ENCODE measurements at regions not wholly inside any gene's neighbourhood (a gene's known extent, or its start where the extent isn't known, plus 50 kb on each side); places are given as distances from the start of the nearest gene placed in this dataset.

DNA sequence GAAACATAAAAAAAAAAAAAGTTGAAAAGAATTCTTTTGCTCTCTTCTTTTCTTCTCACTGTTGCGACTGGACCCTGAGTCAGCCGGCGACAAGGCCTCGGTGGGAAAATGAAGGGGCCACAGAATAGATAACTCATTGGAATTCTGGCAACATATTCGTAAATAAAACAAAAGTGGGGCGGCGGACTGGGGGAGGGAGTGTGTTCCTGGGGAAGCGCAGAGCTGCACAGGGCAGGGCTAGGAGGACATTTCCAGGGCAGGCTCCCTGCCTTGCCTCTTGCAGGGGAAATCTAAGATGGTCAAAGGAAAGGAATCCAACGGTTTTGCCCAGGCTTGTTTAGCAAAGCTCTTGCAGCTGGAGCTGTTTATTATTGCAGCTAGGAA is 1042.8 kb upstream of the NR2F2 start:
- H3K4me3 ChIP-seq (ENCODE audit: low read depth in 1 of 2, low read length in 2 of 2), result no peak overlapping the region
- no peaks in the 10 kb centered on the region for H3K4me1 ChIP-seq (ENCODE audit: insufficient read depth, low read length)
- H3K27ac ChIP-seq (ENCODE audit: low read depth, low read length), result no peak overlapping the region

DNA sequence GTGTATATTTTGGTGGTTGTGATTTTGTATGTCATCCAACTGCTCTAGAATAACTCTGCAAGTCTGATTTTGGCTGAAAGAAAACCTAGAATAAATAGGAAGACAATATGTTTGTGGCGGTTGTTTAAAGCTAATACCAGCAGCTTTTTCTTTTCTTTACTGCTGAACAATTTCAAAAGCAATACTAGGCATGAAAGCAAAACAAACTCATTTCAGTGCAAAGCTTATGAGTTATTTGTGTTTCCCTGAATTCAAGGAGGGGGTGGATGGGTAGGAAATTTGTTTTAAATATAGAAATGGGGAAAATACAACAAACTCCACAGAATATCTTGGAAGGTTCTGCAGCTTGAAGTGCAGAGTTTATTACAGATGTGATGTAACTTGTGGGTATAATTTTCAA is 1041.9 kb upstream of the NR2F2 start:
- H3K36me3 ChIP-seq (ENCODE audit: insufficient read depth, low read length), result no peaks in the 10 kb centered on the region
- H3K9me3 ChIP-seq (ENCODE audit: low read length), result no peaks in the 10 kb centered on the region
- no peak overlapping the region for H3K27ac ChIP-seq (ENCODE audit: low read depth, low read length)
- H3K27me3 ChIP-seq (ENCODE audit: control insufficient read depth in 1 of 2, insufficient read depth in 2 of 2, low read length in 2 of 2), result no peaks in the 10 kb centered on the region
- no peak overlapping the region for H3K9ac ChIP-seq (ENCODE audit: low read length)
- no peak overlapping the region for H3K4me3 ChIP-seq (ENCODE audit: low read depth in 1 of 2, low read length in 2 of 2)
- no peaks in the 10 kb centered on the region for H3K4me1 ChIP-seq (ENCODE audit: insufficient read depth, low read length)

More for the DNA sequence above, 1042.8 kb upstream of the NR2F2 start:
- Histone ChIP-seq H3K9ac (ENCODE audit: low read length) (no peak overlapping the region), H3K9me3 (ENCODE audit: low read length) (no peaks in the 10 kb centered on the region), H3K27me3 (ENCODE audit: control insufficient read depth in 1 of 2, insufficient read depth in 2 of 2, low read length in 2 of 2) (no peaks in the 10 kb centered on the region), H3K36me3 (ENCODE audit: insufficient read depth, low read length) (no peaks in the 10 kb centered on the region)

DNA sequence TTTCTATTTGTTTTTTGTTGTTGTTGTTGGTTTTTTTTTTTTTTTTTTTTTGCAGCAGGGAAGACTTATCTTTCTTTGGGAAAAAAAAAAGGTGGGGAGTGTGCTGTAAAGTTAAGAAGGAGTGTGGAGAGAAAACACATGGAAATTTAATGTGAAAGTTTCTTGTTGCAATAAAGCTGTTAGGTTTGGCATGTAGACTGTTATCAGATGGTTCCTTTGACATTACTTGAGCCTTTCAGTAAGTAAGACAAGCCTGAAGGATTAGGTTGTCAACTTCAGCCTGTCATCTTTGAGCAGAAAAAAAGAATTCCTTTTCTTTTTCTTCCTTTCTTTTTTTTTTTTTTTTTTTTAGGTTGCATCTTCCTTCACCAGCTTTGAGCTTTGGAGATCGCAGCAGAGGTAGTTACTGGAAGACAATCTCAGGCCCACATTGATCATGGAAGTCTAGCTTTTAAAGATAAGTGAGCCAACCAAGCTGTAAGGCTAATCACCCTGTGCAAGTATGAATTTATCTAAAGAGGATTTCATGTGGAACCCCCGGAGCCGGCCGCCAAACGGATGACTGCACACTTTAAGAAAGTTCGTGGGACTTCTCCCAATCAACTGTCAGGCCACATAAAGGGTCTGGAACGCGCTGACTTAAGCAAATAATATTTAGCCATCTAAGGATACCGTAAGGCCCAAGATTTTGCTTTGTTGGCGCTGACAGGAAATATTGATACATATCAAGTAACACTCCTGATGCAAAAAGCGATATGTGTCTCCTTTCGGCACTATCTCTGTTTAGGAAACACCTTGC is 1040.1 kb upstream of the NR2F2 start:
- H3K4me1 ChIP-seq (ENCODE audit: insufficient read depth, low read length), result no peaks in the 10 kb centered on the region
- no peaks in the 10 kb centered on the region for H3K36me3 ChIP-seq (ENCODE audit: insufficient read depth, low read length)
- H3K27me3 ChIP-seq (ENCODE audit: control insufficient read depth in 1 of 2, insufficient read depth in 2 of 2, low read length in 2 of 2), result no peaks in the 10 kb centered on the region
- H3K9ac ChIP-seq (ENCODE audit: low read length), result no peak overlapping the region
- H3K27ac ChIP-seq (ENCODE audit: low read depth, low read length), result no peak overlapping the region
- H3K4me3 ChIP-seq (ENCODE audit: low read depth in 1 of 2, low read length in 2 of 2), result no peak overlapping the region
- H3K9me3 ChIP-seq (ENCODE audit: low read length), result no peaks in the 10 kb centered on the region

GRCh38 chr15:95291898-95292472 is 1038.5 kb upstream of the NR2F2 start:
- Histone ChIP-seq H3K27ac (ENCODE audit: low read depth, low read length) (no peak overlapping the region), H3K36me3 (ENCODE audit: insufficient read depth, low read length) (no peaks in the 10 kb centered on the region), H3K27me3 (ENCODE audit: control insufficient read depth in 1 of 2, insufficient read depth in 2 of 2, low read length in 2 of 2) (no peaks in the 10 kb centered on the region), H3K4me1 (ENCODE audit: insufficient read depth, low read length) (peaks cover 14% of the 10 kb centered on the region), H3K4me3 (ENCODE audit: low read depth in 1 of 2, low read length in 2 of 2) (no peak overlapping the region), H3K9ac (ENCODE audit: low read length) (no peak overlapping the region), H3K9me3 (ENCODE audit: low read length) (no peaks in the 10 kb centered on the region)

DNA sequence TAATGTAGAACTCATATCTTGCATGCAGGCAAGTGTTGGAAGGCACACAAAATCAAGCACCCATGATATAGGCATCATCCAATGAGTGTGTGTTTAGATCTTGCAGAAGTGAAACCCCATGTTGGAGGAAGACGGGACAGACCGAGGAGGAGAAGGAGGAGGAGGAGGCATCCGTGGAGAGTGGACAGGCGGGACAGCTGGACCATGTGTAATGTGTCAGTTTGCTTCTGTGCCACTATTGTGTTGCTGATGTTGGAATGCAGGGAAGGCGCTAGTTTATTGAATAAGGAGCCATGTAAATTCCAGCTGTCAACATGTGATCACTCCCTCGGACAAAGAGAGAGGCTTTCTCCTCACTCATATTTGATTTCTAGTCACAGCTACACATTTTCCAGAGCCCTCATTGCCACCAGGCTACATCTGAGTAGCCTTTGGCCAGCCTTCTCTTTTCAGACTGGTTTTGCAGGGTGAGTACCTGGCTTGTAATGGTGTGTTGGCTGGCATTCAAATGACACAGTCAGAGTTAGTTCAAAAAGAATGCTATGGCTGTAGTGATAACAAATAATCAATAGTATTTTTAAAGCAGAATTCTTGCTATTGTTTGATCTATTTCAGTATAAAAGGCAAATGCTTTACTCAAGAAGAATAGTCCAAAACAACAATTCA is 1037.6 kb upstream of the NR2F2 start:
- Histone ChIP-seq H3K27me3 (ENCODE audit: control insufficient read depth in 1 of 2, insufficient read depth in 2 of 2, low read length in 2 of 2) (no peaks in the 10 kb centered on the region), H3K4me1 (ENCODE audit: insufficient read depth, low read length) (peaks cover 14% of the 10 kb centered on the region), H3K36me3 (ENCODE audit: insufficient read depth, low read length) (no peaks in the 10 kb centered on the region), H3K4me3 (ENCODE audit: low read depth in 1 of 2, low read length in 2 of 2) (no peak overlapping the region), H3K9me3 (ENCODE audit: low read length) (no peaks in the 10 kb centered on the region), H3K27ac (ENCODE audit: low read depth, low read length) (no peak overlapping the region), H3K9ac (ENCODE audit: low read length) (no peak overlapping the region)

GRCh38 chr15:95293456-95294031 is 1037.0 kb upstream of the NR2F2 start:
- Histone ChIP-seq H3K4me3 (ENCODE audit: low read depth in 1 of 2, low read length in 2 of 2) (no peak overlapping the region), H3K27ac (ENCODE audit: low read depth, low read length) (no peak overlapping the region), H3K9ac (ENCODE audit: low read length) (no peak overlapping the region), H3K27me3 (ENCODE audit: control insufficient read depth in 1 of 2, insufficient read depth in 2 of 2, low read length in 2 of 2) (no peaks in the 10 kb centered on the region), H3K36me3 (ENCODE audit: insufficient read depth, low read length) (no peaks in the 10 kb centered on the region), H3K4me1 (ENCODE audit: insufficient read depth, low read length) (peaks cover 14% of the 10 kb centered on the region), H3K9me3 (ENCODE audit: low read length) (no peaks in the 10 kb centered on the region)

GRCh38 chr15:95295363-95295762 is 1035.1 kb upstream of the NR2F2 start:
- Histone ChIP-seq H3K27ac (ENCODE audit: low read depth, low read length) (no peak overlapping the region), H3K4me1 (ENCODE audit: insufficient read depth, low read length) (peaks cover 14% of the 10 kb centered on the region), H3K4me3 (ENCODE audit: low read depth in 1 of 2, low read length in 2 of 2) (no peak overlapping the region), H3K36me3 (ENCODE audit: insufficient read depth, low read length) (no peaks in the 10 kb centered on the region), H3K27me3 (ENCODE audit: control insufficient read depth in 1 of 2, insufficient read depth in 2 of 2, low read length in 2 of 2) (no peaks in the 10 kb centered on the region), H3K9me3 (ENCODE audit: low read length) (no peaks in the 10 kb centered on the region), H3K9ac (ENCODE audit: low read length) (no peak overlapping the region)

GRCh38 chr15:95295896-95296625 is 1034.4 kb upstream of the NR2F2 start:
- H3K27ac ChIP-seq (ENCODE audit: low read depth, low read length), result no peak overlapping the region

DNA sequence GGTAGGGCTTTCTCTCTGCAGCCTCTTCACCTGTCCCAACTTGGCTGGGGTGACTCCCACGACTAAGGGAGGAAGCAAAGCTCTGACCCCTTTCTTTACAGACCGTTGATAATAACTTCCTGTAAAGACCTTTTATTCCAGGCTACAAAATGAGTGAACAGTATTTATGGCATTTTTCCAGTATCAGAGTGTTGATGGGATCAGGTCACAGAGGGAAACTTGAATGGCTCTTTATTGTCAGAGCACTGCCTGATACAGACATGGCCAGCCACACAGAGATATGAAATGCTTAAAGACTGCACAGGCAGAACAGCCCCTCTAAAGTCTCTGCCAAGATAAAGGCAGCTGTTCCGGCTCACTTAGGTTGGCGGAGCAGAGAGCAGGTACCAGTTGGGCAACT is 1033.9 kb upstream of the NR2F2 start:
- Histone ChIP-seq H3K27me3 (ENCODE audit: control insufficient read depth in 1 of 2, insufficient read depth in 2 of 2, low read length in 2 of 2) (no peaks in the 10 kb centered on the region), H3K4me3 (ENCODE audit: low read depth in 1 of 2, low read length in 2 of 2) (no peak overlapping the region), H3K27ac (ENCODE audit: low read depth, low read length) (no peak overlapping the region), H3K4me1 (ENCODE audit: insufficient read depth, low read length) (peaks cover 14% of the 10 kb centered on the region), H3K9ac (ENCODE audit: low read length) (no peak overlapping the region), H3K9me3 (ENCODE audit: low read length) (no peaks in the 10 kb centered on the region), H3K36me3 (ENCODE audit: insufficient read depth, low read length) (no peaks in the 10 kb centered on the region)

More at GRCh38 chr15:95295896-95296625, 1034.4 kb upstream of the NR2F2 start:
- Histone ChIP-seq H3K36me3 (ENCODE audit: insufficient read depth, low read length) (no peaks in the 10 kb centered on the region), H3K9ac (ENCODE audit: low read length) (no peak overlapping the region), H3K4me3 (ENCODE audit: low read depth in 1 of 2, low read length in 2 of 2) (peak overlapping the region in 1 of 2 donors; percentile 8), H3K27me3 (ENCODE audit: control insufficient read depth in 1 of 2, insufficient read depth in 2 of 2, low read length in 2 of 2) (no peaks in the 10 kb centered on the region), H3K9me3 (ENCODE audit: low read length) (no peaks in the 10 kb centered on the region), H3K4me1 (ENCODE audit: insufficient read depth, low read length) (peaks cover 14% of the 10 kb centered on the region)

DNA sequence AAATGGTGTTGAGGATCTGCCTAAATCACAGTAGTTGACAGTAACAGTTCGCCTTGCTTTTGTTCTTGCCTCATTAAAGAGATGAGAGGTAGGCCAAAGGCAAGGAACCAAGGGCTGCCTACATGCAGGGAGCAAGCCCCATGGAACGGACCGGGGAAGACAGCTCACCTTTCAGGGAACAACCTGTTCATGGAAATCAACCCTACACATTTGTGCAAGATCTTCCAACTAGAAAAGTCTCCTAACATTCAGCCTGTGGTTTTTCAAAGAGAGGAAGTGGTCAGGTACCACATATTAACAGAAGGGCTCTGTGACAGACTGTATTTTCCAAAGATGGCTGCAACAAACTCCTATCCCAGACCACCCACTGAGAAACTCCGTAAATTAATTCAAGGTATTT is 1031.8 kb upstream of the NR2F2 start:
- peaks cover 14% of the 10 kb centered on the region for H3K4me1 ChIP-seq (ENCODE audit: insufficient read depth, low read length)
- H3K9ac ChIP-seq (ENCODE audit: low read length), result no peak overlapping the region
- H3K27ac ChIP-seq (ENCODE audit: low read depth, low read length), result no peak overlapping the region
- H3K36me3 ChIP-seq (ENCODE audit: insufficient read depth, low read length), result no peaks in the 10 kb centered on the region
- H3K4me3 ChIP-seq (ENCODE audit: low read depth in 1 of 2, low read length in 2 of 2), result no peak overlapping the region
- no peaks in the 10 kb centered on the region for H3K9me3 ChIP-seq (ENCODE audit: low read length)
- no peaks in the 10 kb centered on the region for H3K27me3 ChIP-seq (ENCODE audit: control insufficient read depth in 1 of 2, insufficient read depth in 2 of 2, low read length in 2 of 2)

GRCh38 chr15:95300958-95301357 is 1029.5 kb upstream of the NR2F2 start:
- Histone ChIP-seq H3K36me3 (ENCODE audit: insufficient read depth, low read length) (no peaks in the 10 kb centered on the region), H3K9ac (ENCODE audit: low read length) (no peak overlapping the region), H3K4me1 (ENCODE audit: insufficient read depth, low read length) (peaks cover 8% of the 10 kb centered on the region), H3K9me3 (ENCODE audit: low read length) (no peaks in the 10 kb centered on the region), H3K27ac (ENCODE audit: low read depth, low read length) (no peak overlapping the region), H3K4me3 (ENCODE audit: low read depth in 1 of 2, low read length in 2 of 2) (no peak overlapping the region), H3K27me3 (ENCODE audit: control insufficient read depth in 1 of 2, insufficient read depth in 2 of 2, low read length in 2 of 2) (no peaks in the 10 kb centered on the region)

Measured in muscle layer of colon (tissue), 2 donors.